ENCODE measurements at regions not wholly inside any gene's neighbourhood (a gene's known extent, or its start where the extent isn't known, plus 50 kb on each side); places are given as distances from the start of the nearest gene placed in this dataset.

DNA sequence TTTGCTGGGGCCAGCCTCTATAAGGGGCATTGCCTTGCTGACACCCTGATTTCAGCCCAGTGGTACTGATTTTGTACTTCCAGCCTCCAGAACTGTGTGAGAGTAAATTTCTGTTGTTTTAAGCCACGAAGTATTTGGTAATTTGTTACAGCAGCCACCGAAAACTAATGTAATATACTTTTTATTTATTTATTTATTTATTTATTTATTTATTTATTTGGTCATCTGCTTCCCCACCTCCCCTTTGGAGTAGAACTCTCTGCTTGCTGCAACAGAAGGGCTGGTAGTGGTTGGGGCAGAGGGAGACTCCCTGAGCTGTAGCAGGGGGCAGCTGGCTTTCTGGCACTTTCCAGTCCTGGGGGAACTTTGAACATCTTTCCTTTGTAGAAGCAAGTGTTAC, 128.4 kb upstream of the RAG2 start:
- TF ChIP-seq, protein P1, sequence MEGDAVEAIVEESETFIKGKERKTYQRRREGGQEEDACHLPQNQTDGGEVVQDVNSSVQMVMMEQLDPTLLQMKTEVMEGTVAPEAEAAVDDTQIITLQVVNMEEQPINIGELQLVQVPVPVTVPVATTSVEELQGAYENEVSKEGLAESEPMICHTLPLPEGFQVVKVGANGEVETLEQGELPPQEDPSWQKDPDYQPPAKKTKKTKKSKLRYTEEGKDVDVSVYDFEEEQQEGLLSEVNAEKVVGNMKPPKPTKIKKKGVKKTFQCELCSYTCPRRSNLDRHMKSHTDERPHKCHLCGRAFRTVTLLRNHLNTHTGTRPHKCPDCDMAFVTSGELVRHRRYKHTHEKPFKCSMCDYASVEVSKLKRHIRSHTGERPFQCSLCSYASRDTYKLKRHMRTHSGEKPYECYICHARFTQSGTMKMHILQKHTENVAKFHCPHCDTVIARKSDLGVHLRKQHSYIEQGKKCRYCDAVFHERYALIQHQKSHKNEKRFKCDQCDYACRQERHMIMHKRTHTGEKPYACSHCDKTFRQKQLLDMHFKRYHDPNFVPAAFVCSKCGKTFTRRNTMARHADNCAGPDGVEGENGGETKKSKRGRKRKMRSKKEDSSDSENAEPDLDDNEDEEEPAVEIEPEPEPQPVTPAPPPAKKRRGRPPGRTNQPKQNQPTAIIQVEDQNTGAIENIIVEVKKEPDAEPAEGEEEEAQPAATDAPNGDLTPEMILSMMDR (IDR thresholded peaks at IDR 0.05 in 2 of 3, conservative IDR thresholded peaks at IDR 0.05 in 1 of 3; ENCODE audit: borderline replicate concordance in 1 of 3, insufficient read depth in 1 of 3, low read depth in 2 of 3, low read length in 2 of 3) = no peak
- TF ChIP-seq YY1 (IDR thresholded peaks at IDR 0.05; ENCODE audit: extremely low read depth, insufficient replicate concordance, low read depth, low read length) (no peak), CEBPB (IDR thresholded peaks at IDR 0.05; ENCODE audit: low read depth) (no peak)
